GM12892 (cell line): ENCODE measurements at regions not wholly inside any gene's neighbourhood (a gene's known extent, or its start where the extent isn't known, plus 50 kb on each side); places are given as distances from the start of the nearest gene placed in this dataset.
"Not testable (repeated sequence)": the region's sequence is repeated elsewhere in the genome, so short reads cannot be mapped to it uniquely, and the experiment has no call there.

Source experiments
- DNase-seq: peaks from one replicate; pipeline ENCODE4 v3.0.0; 2011; ENCODE audit not compliant: insufficient read length
- FAIRE-seq: peaks from 2 replicates; lab custom pipeline; 2011; peaks lifted over from hg19 to GRCh38; lab: Jason Lieb, UNC
- POLR2A ChIP-seq: IDR thresholded peaks from 2 replicates; pipeline ENCODE4 v1.6.1; 2011; ENCODE audit warnings: low read depth, low read length, control low read depth
- POLR2AphosphoS5 ChIP-seq: IDR thresholded peaks from 2 replicates; pipeline ENCODE4 v1.6.1; 2011; ENCODE audit warnings: low read depth, low read length, control low read depth
- TAF1 ChIP-seq: IDR thresholded peaks from 2 replicates; pipeline ENCODE4 v1.6.1; 2011; ENCODE audit warnings: low read depth, mild to moderate bottlenecking, control low read depth, low read length, borderline replicate concordance

GRCh38 chr7:66557214-66558200 lies 71.2 kb upstream of the KCTD7 start:
- no peak for TF ChIP-seq POLR2A
- TF ChIP-seq TAF1, result no peak
- TF ChIP-seq POLR2AphosphoS5, result no peak
- FAIRE-seq, result peak; percentile 72
- DNase-seq, result peak; percentile 86

GRCh38 chr7:66558201-66558641 lies 70.5 kb upstream of the KCTD7 start:
- DNase-seq (no peak), FAIRE-seq (no peak)
- no peak for TF ChIP-seq POLR2A
- TF ChIP-seq TAF1, result no peak
- no peak for TF ChIP-seq POLR2AphosphoS5

- no peak for TF ChIP-seq TAF1
- no peak for TF ChIP-seq POLR2AphosphoS5
- TF ChIP-seq POLR2A, result no peak
- FAIRE-seq, result no peak
- no peak for DNase-seq
Observed at GRCh38 chr7:66558660-66559465, 69.8 kb upstream of the KCTD7 start.

- no peak for TF ChIP-seq POLR2AphosphoS5
- FAIRE-seq, result no peak
Observed at GRCh38 chr7:66564045-66564444, 64.6 kb upstream of the KCTD7 start.

GRCh38 chr7:66570179-66570578 lies 58.5 kb upstream of the KCTD7 start:
- FAIRE-seq, result not testable (repeated sequence)

More at GRCh38 chr7:66564045-66564444, 64.6 kb upstream of the KCTD7 start:
- DNase-seq, result no peak

GRCh38 chr7:66571568-66571967 lies 57.1 kb upstream of the KCTD7 start:
- FAIRE-seq (no peak), DNase-seq (no peak)
- TF ChIP-seq TAF1 (no peak), POLR2AphosphoS5 (no peak), POLR2A (no peak)

More at GRCh38 chr7:66570179-66570578, 58.5 kb upstream of the KCTD7 start:
- not testable (repeated sequence) for DNase-seq

- not testable (repeated sequence) for FAIRE-seq, DNase-seq
Observed at GRCh38 chr7:66573782-66574495, 54.7 kb upstream of the KCTD7 start.

- not testable (repeated sequence) for DNase-seq, FAIRE-seq
Observed at GRCh38 chr7:66574768-66575167, 53.9 kb upstream of the KCTD7 start.

GRCh38 chr7:66575398-66575797 lies 53.3 kb upstream of the KCTD7 start:
- no peak for TF ChIP-seq TAF1
- DNase-seq, result no peak
- no peak for FAIRE-seq

- no peak for TF ChIP-seq POLR2A
- no peak for TF ChIP-seq POLR2AphosphoS5
- no peak for TF ChIP-seq TAF1
- FAIRE-seq (no peak), DNase-seq (no peak)
Observed at GRCh38 chr7:66576646-66577045, 52.0 kb upstream of the KCTD7 start.
